Activated CD4-positive, alpha-beta T cell treated with anti-CD3 and anti-CD28 coated beads, Interleukin-2, amount 10 ng/mL, durations not matched to agents 24 days and 14 days (primary cell): ENCODE measurements at regions not wholly inside any gene's neighbourhood (a gene's known extent, or its start where the extent isn't known, plus 50 kb on each side); places are given as distances from the start of the nearest gene placed in this dataset.

Experiments used
- DNase-seq: peaks from one replicate; pipeline ENCODE4 v3.0.0; 2022
- H3K27ac Mint-ChIP-seq: one replicate; pipeline ENCODE4 v1.8.0; 2022; ENCODE audit warnings: mild to moderate bottlenecking, mixed read lengths
- H3K27me3 Mint-ChIP-seq: one replicate; pipeline ENCODE4 v1.8.0; 2022; ENCODE audit warnings: mixed read lengths
- H3K36me3 Mint-ChIP-seq: one replicate; pipeline ENCODE4 v1.8.0; 2022; ENCODE audit warnings: low read depth, mild to moderate bottlenecking, mixed read lengths
- H3K4me1 Mint-ChIP-seq: one replicate; pipeline ENCODE4 v1.8.0; 2021; ENCODE audit warnings: mixed read lengths
- H3K4me3 Mint-ChIP-seq: one replicate; pipeline ENCODE4 v1.8.0; 2022; ENCODE audit warnings: mild to moderate bottlenecking, moderate library complexity, mixed read lengths
- H3K9me3 Mint-ChIP-seq: one replicate; pipeline ENCODE4 v1.8.0; 2021; ENCODE audit warnings: mixed read lengths
- intact Hi-C: fragments of 100-400 bp; cut with micrococcal nuclease; formaldehyde crosslinking; loops from one replicate; pipeline ENCODE4 v1.15.1; 2023

GRCh38 chr5:30725073-30725472, 468.4 kb upstream of the CDH6 start:
- no peaks in the 10 kb centered on the region for H3K9me3 Mint-ChIP-seq
- H3K4me1 Mint-ChIP-seq, result no peaks in the 10 kb centered on the region
- DNase-seq, result no peak
- no peaks in the 10 kb centered on the region for H3K27me3 Mint-ChIP-seq
- intact Hi-C loops, result no loop called here
- H3K4me3 Mint-ChIP-seq, result no peak overlapping the region
- H3K36me3 Mint-ChIP-seq, result no peaks in the 10 kb centered on the region
- H3K27ac Mint-ChIP-seq, result no peak overlapping the region

DNA sequence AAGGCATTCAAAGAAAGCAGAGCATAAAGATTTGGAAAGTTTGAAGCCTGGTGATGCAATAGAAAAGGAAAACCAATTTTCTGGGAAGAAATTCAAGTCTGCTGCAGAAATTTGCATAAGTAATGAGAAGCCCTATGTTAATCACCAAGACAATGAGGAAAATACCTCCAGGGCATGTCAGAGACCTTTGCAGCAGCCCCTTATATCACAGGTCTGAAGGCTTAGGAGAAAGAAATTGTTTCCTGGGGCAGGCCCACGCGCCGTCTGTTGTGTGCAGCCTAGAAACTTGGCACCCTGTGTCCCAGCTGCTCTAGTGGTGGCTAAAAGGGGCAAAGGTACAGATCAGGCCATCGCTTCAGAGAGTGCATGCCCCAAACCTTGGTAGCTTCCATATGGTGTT, 495.3 kb upstream of the CDH6 start:
- intact Hi-C loops, result no loop called here
- H3K4me3 Mint-ChIP-seq, result no peak overlapping the region

GRCh38 chr5:30693326-30693725, 500.2 kb upstream of the CDH6 start:
- no peaks in the 10 kb centered on the region for H3K27me3 Mint-ChIP-seq
- H3K9me3 Mint-ChIP-seq, result peaks cover 23% of the 10 kb centered on the region
- no peak overlapping the region for H3K27ac Mint-ChIP-seq
- H3K36me3 Mint-ChIP-seq, result no peaks in the 10 kb centered on the region
- no peak overlapping the region for H3K4me3 Mint-ChIP-seq
- no peaks in the 10 kb centered on the region for H3K4me1 Mint-ChIP-seq
- intact Hi-C loops, result no loop called here
- DNase-seq, result no peak

More for the DNA sequence above, 495.3 kb upstream of the CDH6 start:
- no peak overlapping the region for H3K27ac Mint-ChIP-seq
- DNase-seq, result no peak
- peaks cover 17% of the 10 kb centered on the region for H3K9me3 Mint-ChIP-seq
- H3K27me3 Mint-ChIP-seq, result no peaks in the 10 kb centered on the region
- H3K36me3 Mint-ChIP-seq, result no peaks in the 10 kb centered on the region
- no peaks in the 10 kb centered on the region for H3K4me1 Mint-ChIP-seq

DNA sequence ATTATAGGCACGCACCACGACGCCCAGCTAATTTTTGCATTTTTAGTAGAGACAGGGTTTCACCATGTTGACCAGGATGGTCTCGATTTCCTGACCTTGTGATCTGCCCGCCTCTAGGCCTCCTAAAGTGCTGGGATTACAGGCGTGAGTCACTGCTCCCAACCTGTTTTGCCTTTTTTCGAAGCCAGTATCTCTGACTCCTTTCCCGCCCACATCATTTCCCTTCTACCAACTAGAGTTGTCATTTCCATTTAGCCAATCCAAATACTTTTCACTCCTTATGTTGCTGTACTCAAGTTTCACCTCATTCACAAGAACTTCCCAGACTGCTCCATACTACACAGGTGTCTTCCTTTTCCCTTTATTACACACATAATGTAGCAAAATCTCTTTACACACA, 502.6 kb upstream of the CDH6 start:
- Mint-ChIP-seq H3K27me3 (no peaks in the 10 kb centered on the region), H3K9me3 (peaks cover 21% of the 10 kb centered on the region), H3K4me1 (no peaks in the 10 kb centered on the region), H3K4me3 (no peak overlapping the region), H3K27ac (no peak overlapping the region), H3K36me3 (no peaks in the 10 kb centered on the region)
- DNase-seq, result no peak
- intact Hi-C loops, result no loop called here

DNA sequence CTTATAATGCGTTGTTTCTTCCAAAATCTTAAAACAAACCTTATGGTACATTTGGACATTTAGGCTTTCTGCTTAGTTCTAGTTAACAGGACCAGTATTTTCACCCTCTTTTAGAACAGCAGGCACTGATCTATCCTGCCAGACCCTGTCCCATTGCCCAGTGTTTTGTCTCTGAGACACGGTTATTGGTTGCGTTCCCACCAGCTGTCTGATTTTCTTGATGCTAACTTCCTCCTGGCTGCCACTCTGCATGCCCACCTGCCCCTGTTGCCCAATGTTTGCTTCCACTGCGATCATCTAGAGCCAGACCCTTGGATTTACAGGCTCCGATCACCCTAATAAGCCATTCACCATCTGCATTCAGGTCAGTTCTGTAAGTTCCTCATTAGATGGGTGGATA, 506.0 kb upstream of the CDH6 start:
- Mint-ChIP-seq H3K36me3 (no peaks in the 10 kb centered on the region), H3K27ac (no peak overlapping the region), H3K4me1 (no peaks in the 10 kb centered on the region), H3K27me3 (no peaks in the 10 kb centered on the region), H3K9me3 (peaks cover 16% of the 10 kb centered on the region), H3K4me3 (no peak overlapping the region)
- DNase-seq, result no peak
- intact Hi-C loops, result no loop called here

DNA sequence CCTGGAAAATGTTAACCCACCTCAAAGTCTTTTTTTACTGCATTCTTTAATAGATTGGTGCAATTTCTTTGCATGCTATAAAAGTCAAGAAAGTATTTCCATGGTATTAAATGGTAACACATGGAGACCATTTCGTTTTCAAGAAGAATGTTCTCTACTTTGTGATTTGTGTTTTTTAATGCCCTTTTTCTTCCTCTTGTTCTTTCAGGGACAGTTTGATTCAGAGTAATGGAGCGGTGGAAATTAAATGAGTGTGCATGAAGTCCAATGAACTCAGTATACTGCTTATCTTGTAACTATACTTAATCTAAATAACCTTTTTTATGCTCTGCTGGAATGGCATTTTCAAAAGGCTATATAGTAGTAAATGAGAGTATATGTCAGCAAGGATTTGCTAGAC, 507.0 kb upstream of the CDH6 start:
- Mint-ChIP-seq H3K4me3 (no peak overlapping the region), H3K4me1 (no peaks in the 10 kb centered on the region), H3K27ac (no peak overlapping the region), H3K27me3 (no peaks in the 10 kb centered on the region), H3K9me3 (peaks cover 15% of the 10 kb centered on the region), H3K36me3 (no peaks in the 10 kb centered on the region)
- DNase-seq, result no peak
- intact Hi-C loops, result no loop called here

DNA sequence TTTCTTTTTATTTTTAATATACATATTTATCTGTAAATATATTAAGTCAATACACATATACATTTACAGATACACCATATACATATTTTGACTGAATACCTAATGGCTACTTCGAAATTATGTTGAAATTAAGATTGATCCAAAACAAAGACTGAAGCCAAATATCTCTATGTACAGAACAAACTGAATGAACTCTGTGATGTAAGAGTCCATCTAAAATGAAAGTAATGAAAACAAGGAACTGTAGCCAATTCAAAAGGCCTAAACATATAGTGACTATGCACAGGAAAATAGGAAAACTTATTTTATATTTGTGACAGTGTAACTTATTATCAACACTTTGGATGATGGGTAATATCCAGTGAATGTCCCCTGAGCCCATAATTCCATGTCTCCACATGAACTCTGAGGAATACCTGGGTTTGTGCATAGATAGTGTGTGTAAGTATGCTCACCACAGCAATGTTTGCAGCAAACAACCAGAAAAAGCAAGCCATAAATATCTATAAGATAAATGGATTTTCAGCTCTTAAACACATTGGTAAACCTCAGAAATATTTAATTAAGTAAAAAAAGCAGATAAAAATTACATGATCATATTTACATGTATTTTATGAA, 517.2 kb upstream of the CDH6 start:
- Mint-ChIP-seq H3K4me1 (no peaks in the 10 kb centered on the region), H3K9me3 (no peaks in the 10 kb centered on the region), H3K27ac (no peak overlapping the region), H3K27me3 (no peaks in the 10 kb centered on the region), H3K4me3 (no peak overlapping the region), H3K36me3 (no peaks in the 10 kb centered on the region)
- intact Hi-C loops, result no loop called here
- no peak for DNase-seq

DNA sequence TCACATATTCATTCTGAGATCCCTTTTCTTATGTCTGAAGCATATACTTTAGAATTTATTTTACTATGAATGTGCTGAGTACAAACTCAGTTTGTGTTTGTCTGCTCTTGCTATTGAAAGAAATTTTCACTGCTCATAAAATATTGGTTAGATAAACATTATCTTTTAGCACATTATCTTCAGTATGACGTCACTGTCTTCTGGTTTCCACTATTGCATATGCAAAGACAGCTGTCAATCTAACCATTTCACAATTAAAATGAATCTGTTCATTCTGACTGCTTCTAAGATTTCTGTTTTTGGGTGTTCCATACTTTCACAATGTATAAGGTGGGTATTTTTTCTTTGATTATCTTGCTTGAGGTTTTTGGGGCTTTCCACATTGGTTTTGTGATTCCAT, 526.2 kb upstream of the CDH6 start:
- no peak for DNase-seq
- Mint-ChIP-seq H3K27ac (no peak overlapping the region), H3K4me3 (no peak overlapping the region), H3K4me1 (no peaks in the 10 kb centered on the region), H3K36me3 (no peaks in the 10 kb centered on the region), H3K9me3 (no peaks in the 10 kb centered on the region), H3K27me3 (no peaks in the 10 kb centered on the region)
- intact Hi-C loops, result no loop called here

DNA sequence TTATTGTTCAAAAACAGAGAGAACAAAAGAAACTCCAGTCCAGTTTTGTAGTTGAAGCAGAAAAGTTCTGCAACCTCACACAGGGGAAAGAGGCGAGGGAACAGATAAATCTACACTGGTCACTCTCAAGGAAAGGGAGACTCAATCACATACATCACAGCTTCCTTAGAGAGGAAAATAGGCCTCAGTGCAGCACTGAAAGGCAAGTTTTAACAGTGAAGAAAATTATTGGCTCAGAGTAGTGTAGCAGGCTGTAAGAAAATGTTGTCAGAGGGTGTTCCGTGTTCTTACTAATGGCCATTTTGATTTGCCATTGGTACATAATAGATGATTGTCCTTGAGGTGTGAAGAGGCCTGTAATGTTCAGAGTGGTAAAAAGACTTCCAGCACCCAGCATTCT, 530.0 kb upstream of the CDH6 start:
- Mint-ChIP-seq H3K9me3 (no peaks in the 10 kb centered on the region), H3K4me1 (no peaks in the 10 kb centered on the region), H3K4me3 (no peak overlapping the region), H3K27ac (no peak overlapping the region), H3K27me3 (no peaks in the 10 kb centered on the region), H3K36me3 (no peaks in the 10 kb centered on the region)
- intact Hi-C loops, result no loop called here
- no peak for DNase-seq

DNA sequence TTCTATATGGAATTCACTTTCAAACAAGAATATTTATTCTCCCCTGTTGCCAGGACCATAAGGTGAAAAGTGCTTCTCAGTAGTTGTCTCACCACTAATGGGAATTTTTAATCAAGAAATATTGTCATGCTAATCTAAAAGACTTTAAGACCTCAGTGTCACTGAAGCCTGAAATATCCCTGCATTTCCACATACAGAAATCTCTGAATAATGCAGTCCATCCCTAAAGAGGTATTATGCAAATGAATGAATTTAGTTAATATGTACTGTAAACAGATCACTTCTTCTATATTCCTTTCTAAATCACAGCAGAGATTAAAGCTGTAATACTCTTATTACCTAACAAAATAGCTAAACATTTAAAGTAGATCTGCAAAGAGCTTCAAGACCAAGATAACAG, 531.1 kb upstream of the CDH6 start:
- Mint-ChIP-seq H3K4me1 (no peaks in the 10 kb centered on the region), H3K36me3 (no peaks in the 10 kb centered on the region), H3K9me3 (peaks cover 4% of the 10 kb centered on the region), H3K27me3 (no peaks in the 10 kb centered on the region), H3K27ac (no peak overlapping the region), H3K4me3 (no peak overlapping the region)
- intact Hi-C loops, result no loop called here
- no peak for DNase-seq

GRCh38 chr5:30661730-30662129, 531.8 kb upstream of the CDH6 start:
- Mint-ChIP-seq H3K27me3 (no peaks in the 10 kb centered on the region), H3K27ac (no peak overlapping the region), H3K4me1 (no peaks in the 10 kb centered on the region), H3K9me3 (peaks cover 8% of the 10 kb centered on the region), H3K4me3 (no peak overlapping the region), H3K36me3 (no peaks in the 10 kb centered on the region)
- no peak for DNase-seq
- intact Hi-C loops, result no loop called here

DNA sequence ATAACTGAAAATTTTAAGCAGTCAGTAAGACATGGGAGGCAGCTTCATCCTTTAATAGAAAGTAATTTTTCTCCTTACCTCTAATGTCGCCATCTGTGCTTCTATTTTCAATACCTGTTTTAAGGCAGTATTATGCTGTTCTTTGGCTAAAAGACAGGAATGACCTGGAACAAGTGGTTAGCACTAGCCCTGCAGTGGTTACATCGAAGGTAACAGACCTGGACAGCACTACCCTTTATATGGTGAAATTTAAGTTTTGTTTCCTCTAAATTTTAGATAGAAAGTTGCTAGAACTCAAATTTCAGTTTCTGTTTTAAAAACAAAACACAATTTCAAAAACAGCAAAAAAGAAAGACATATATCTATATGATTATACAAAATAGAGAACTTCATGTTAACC, 534.1 kb upstream of the CDH6 start:
- Mint-ChIP-seq H3K27me3 (no peaks in the 10 kb centered on the region), H3K4me1 (no peaks in the 10 kb centered on the region), H3K4me3 (no peak overlapping the region), H3K27ac (no peak overlapping the region), H3K9me3 (peaks cover 11% of the 10 kb centered on the region), H3K36me3 (no peaks in the 10 kb centered on the region)
- no peak for DNase-seq
- intact Hi-C loops, result no loop called here

DNA sequence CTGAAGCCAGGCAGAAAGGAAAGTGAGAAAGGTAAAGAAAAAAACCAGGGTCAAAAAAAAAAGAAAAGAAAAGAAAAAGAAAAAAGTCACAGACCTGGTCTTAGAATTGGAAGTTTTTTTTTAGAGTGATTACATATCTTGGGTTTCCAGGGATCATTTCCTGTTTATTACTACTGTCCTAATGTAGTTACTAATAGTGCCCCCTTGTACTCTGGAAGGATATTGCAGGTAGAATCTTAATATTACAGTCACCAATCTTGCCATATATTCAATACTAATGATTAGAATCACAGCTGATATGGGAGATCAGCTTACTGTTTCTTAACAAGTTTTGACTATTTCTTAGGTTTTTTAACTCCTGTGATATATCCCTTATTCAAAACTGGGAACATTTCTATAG, 543.2 kb upstream of the CDH6 start:
- intact Hi-C loops, result no loop called here
- Mint-ChIP-seq H3K9me3 (peaks cover 6% of the 10 kb centered on the region), H3K27ac (no peak overlapping the region), H3K4me3 (no peak overlapping the region), H3K27me3 (no peaks in the 10 kb centered on the region), H3K36me3 (no peaks in the 10 kb centered on the region), H3K4me1 (no peaks in the 10 kb centered on the region)
- DNase-seq, result no peak

DNA sequence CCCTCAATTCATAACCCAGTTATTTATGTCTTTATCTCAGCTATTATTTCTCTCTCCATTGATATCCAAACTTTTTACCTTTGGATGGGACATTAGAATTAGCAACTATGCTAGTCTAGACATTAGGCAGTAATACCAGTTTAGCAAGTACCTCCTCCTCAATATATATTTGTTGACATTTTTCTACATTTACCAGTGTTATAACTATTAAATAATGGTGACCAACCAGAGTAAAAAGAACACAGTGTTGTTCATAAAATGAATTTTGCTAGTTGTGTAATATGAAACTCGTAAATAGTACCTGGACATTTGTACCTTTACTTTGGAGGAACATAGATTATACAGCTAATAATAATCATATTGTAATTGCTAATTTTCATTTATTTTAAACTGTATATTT, 554.6 kb upstream of the CDH6 start:
- Mint-ChIP-seq H3K27me3 (no peaks in the 10 kb centered on the region), H3K36me3 (no peaks in the 10 kb centered on the region), H3K9me3 (peaks cover 18% of the 10 kb centered on the region), H3K4me1 (no peaks in the 10 kb centered on the region), H3K4me3 (no peak overlapping the region), H3K27ac (no peak overlapping the region)
- DNase-seq, result no peak
- intact Hi-C loops, result no loop called here

- no peak overlapping the region for H3K4me3 Mint-ChIP-seq
- no peaks in the 10 kb centered on the region for H3K27me3 Mint-ChIP-seq
- H3K36me3 Mint-ChIP-seq, result no peaks in the 10 kb centered on the region
- no peak overlapping the region for H3K27ac Mint-ChIP-seq
- intact Hi-C loops, result no loop called here
- DNase-seq, result no peak
- peaks cover 9% of the 10 kb centered on the region for H3K9me3 Mint-ChIP-seq
- no peaks in the 10 kb centered on the region for H3K4me1 Mint-ChIP-seq
Measured at GRCh38 chr5:30627945-30628344, 565.5 kb upstream of the CDH6 start.
